HG03139 (cell line): ENCODE measurements at regions not wholly inside any gene's neighbourhood (a gene's known extent, or its start where the extent isn't known, plus 50 kb on each side); places are given as distances from the start of the nearest gene placed in this dataset.
"Not testable (repeated sequence)": the region's sequence is repeated elsewhere in the genome, so short reads cannot be mapped to it uniquely, and the experiment has no call there.

Experiments used
- ATAC-seq: cut with Tn5 transposase; IDR thresholded peaks from one replicate; pipeline ENCODE4 v1.9.1; 2021; ENCODE audit not compliant: unreplicated experiment

GRCh38 chr13:61989978-61990377, 574.3 kb upstream of the PCDH20 start:
- ATAC-seq, result no peak

DNA sequence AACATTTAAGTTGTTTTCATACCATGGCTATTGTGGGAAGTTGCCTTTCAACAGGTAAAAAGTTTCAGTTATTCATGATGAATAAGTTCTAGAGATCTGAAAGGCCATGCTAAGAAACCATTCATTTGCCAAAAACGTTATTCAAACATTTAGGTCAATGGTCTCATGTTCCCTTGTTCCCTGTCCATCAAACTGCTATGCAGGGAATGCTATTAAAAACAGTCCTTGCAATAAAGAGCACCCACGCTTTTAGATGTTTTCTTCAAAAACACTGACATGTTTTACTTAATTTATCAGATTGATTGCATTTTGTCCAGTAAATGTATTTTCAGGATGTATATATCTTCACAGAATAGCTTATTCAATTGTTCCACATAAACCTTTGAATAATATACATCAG, 573.2 kb upstream of the PCDH20 start:
- ATAC-seq, result no peak

GRCh38 chr13:61975001-61975400, 559.4 kb upstream of the PCDH20 start:
- ATAC-seq, result no peak

GRCh38 chr13:61965756-61966155, 550.1 kb upstream of the PCDH20 start:
- no peak for ATAC-seq

DNA sequence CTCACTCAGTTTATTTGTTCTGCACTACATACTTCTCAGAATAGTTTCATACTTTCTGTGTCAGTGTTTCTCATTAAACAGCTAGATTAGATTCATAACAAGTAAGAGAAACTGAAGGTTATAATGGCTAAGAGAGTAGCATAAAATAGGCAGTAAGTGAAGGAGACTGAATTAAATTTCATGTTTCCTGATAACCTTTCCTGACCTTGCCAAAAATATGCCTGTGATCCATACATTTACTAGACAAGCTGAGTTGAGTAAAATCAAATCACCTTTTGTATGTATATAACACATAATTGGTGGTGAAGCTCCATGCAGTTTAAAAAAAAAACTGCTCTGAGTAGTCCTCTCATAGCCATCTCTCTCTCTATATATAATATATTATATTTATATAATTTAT, 545.3 kb upstream of the PCDH20 start:
- ATAC-seq, result no peak

- ATAC-seq, result no peak
These were observed 538.4 kb upstream of the PCDH20 start for GRCh38 chr13:61954092-61954491.

DNA sequence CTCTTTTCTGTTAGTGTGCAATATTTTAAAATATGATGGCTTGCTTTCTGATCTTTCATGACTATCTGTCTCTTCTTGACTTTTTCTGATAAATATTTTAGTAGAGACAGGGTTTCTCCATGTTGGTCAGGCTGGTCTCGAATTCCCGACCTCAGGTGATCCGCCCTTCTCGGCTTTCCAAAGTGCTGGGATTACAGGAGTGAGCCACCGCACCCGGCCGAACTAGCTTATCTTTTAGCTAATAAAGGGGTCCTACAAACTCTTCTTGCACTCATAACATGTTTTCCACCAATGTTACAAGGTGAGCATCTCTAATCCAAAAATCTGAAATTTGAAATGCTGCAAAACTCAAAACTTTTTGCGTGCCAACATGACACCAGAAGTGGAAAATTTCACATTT, 535.2 kb upstream of the PCDH20 start:
- no peak for ATAC-seq

DNA sequence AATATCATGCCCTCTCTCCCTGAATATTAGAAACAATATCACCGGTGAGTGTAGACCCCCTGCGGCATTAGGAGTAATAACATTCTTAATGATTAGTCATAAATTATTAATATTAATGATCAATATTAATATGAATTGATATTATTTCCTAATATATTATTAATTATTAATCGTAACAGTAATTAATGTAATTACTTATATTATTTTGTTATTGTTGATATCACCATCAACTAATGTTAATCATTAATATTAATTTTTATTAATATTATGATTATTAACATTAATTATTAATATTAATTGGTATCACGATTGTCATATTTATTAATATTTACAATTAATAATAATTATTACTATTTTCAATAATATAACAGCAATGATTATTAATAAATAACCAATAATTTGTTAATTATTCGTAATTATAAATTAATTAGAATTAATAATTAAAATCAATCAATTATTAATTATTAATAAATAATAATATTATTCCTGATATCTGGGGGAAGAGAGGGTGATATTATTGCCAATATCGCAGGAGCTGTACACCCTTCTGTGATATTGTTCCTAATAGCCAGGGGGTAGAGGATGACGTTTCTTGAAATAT, 528.8 kb upstream of the PCDH20 start:
- ATAC-seq, result no peak

DNA sequence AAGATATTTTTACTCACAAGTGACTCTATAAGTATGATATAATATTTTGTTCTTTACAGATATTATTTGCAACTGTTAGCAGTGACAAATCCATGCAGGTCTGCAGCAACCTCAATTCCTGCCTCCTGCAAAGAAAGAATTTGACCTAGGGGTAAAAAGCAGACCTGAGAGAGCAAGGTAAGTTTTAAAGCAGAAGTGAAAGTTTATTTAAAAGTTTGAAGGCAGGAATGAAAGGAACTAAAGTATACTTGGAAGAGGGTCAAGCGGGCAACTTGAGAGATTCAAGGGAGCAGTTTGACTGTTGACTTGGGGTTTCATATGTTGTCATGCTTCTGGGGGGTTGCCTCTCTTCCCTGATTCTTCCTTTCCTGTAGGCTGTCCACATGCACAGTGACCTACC, 520.1 kb upstream of the PCDH20 start:
- ATAC-seq, result no peak

DNA sequence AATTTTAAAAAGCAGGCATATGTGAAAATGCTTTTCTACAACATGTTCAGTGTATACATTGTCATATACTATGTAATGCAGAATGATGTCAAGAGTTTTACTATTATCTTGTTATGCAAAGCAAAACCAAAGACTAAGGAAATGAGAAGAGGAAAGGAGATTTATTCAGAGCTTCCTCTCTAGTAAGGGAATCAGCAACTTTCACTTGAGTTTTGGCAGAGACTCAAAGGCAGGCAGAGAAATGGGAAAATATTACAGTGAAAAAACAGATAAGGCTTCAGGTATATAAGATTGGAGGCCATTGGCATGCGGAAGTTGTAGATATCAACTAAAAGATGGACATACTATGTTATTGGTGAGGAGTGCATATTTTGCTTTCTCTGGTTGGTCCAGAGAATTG, 512.0 kb upstream of the PCDH20 start:
- no peak for ATAC-seq

- ATAC-seq, result no peak
These were observed 503.2 kb upstream of the PCDH20 start for GRCh38 chr13:61918841-61919240.

- ATAC-seq, result no peak
These were observed 500.8 kb upstream of the PCDH20 start for GRCh38 chr13:61916483-61916882.

DNA sequence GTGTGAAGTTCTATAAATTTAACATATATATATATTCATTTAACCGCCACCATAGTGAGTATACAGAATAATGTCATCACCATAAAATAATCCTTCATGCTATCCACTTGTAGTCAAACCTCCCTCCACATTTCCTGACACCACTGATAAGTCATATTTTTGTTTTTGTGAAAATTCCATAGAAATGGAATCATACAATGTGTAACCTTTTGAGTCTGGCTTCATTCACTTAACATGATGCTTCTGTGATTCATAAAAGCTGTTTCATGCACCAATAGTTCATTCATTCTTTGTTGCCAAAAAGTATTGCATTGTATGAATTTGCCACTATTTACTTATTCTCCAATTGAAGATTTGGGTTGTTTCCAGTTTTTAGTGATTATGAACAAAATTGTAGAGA, 497.5 kb upstream of the PCDH20 start:
- no peak for ATAC-seq

- no peak for ATAC-seq
These were observed 493.4 kb upstream of the PCDH20 start for GRCh38 chr13:61908906-61909615.

DNA sequence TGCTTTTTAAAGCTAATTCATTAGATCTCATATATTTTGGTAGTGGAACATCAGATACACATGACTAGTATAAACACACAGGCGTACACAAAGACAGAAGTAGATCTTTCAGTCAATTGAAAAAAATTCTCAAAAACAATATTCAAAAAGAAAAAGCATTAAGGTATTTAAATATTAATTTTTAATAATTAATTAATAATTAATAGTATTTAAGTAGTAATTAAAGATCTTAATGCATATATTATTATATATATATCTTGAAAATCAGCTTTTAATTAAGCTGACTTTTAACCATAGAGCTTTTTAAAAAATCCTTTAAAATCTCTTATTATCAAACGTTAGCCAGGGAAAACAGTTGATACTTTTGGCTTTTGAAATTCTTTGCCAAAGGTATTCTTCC, 489.4 kb upstream of the PCDH20 start:
- ATAC-seq, result no peak

DNA sequence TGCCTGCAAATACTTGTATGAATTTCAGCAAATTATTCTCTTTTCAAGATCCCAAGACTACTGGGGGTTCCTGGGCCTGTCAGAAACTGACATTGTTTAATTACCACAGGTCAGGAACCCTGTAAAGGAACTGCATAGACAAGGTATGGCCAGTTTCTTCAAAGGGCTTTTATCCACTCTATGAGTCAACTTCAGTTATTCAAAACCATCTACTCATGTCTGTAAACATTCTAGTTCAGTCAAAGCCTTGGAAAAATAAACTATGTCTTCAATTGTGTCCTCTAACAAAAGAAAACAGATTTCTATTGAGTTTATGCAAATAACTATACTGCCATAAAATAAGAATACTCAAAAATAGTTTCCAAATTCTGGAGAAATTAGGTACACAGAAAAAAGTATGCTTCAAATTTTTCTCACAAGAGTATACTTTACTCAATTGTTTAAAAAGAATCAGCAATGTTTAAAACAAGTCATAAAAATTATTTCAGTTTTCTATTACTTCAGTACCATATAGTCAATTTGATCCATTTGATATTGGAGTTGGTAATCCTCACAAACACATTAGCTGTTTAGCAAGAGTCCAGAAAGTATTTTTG, 486.4 kb upstream of the PCDH20 start:
- ATAC-seq, result no peak

- ATAC-seq, result no peak
These were observed 484.4 kb upstream of the PCDH20 start for GRCh38 chr13:61900033-61900432.

DNA sequence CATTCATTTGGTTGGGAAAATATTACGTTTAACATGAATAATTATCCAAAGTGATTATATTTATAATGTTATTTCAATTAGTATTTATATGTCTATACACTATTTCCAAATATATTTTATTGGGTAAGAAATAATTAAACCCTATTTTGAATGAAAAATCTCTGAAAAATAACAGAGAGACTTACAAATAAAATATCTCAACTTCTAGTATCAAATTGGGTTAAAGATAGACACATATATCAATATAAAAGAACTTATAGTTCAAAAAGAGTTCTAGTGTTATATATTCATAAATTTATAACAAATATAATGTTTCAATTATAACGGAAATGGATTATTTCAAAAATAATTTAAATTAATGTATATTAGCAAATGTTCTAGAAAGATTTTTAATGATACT, 482.6 kb upstream of the PCDH20 start:
- no peak for ATAC-seq

DNA sequence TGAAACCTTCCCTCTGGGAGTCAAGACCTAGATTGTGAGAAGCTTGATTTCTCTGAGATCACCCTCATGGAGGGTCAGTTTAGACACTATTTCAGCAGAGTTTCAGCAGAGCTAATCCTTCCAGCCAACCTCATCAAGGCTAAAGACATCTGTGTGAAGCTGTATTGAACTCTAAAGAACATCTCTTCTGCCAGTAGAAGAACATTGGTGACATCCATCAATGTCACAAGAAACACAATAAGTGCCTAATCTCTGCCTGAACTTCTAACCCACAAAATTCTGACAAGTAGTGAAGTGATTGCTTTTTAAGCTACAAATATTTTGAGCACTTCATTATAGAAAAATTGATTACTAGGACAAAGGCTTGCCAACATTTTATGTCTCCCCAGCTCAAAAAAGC, 475.8 kb upstream of the PCDH20 start:
- no peak for ATAC-seq

DNA sequence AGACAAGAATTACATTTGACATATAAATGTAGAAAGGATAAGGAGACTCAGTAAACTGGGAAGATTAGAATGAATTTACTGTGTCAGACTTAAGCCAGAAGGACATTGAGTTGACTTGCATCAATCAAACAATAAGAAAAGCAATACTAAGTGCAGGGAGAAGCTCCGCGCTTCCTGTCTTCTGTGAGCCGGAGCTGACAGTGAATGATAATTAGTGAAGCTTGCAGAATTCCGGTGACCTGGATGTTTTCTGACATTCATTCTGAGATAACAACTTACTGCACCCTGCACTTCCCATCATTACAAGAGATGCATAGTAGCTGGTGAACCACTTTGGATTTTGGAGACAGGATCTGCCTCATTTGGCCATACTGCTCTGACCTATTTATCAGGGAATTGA, 469.2 kb upstream of the PCDH20 start:
- ATAC-seq, result no peak

- ATAC-seq, result no peak
These were observed 465.1 kb upstream of the PCDH20 start for GRCh38 chr13:61880578-61881283.

DNA sequence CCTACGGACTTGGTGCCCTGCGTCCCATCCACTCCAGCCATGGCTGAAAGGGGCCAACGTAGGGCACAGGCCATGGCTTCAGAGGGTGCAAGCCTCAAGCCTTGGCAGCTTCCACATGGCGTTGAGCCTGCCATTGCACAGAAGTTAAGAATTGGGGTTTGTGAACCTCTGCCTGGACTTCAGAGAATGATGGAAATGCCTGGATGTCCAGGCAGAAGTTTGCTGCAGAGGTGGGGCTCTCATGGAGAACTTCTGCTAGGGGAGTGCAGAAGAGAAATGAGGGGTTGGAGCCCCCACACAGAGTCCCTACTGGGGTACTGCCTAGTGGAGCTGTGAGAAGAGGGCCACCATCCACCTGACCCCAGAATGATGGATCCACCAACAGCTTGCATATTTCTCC, 462.9 kb upstream of the PCDH20 start:
- ATAC-seq, result not testable (repeated sequence)
